RPMI8226 (cell line): ENCODE measurements at regions not wholly inside any gene's neighbourhood (a gene's known extent, or its start where the extent isn't known, plus 50 kb on each side); places are given as distances from the start of the nearest gene placed in this dataset.

Source experiments
- DNase-seq: peaks from one replicate; pipeline ENCODE4 v3.0.0-alpha.2; 2015

- DNase-seq: no peak
Measured at GRCh38 chr3:194973366-194974000, 287.8 kb downstream of the FAM43A start.

GRCh38 chr3:194974468-194975135 is 288.9 kb downstream of the FAM43A start:
- no peak for DNase-seq

- DNase-seq: no peak
Measured at GRCh38 chr3:194976049-194976451, 290.4 kb downstream of the FAM43A start.

GRCh38 chr3:194976874-194977273 is 291.2 kb downstream of the FAM43A start:
- no peak for DNase-seq

- no peak for DNase-seq
Measured at GRCh38 chr3:194977356-194977755, 291.7 kb downstream of the FAM43A start.

GRCh38 chr3:194979173-194979572 is 291.8 kb downstream of the XXYLT1 start:
- DNase-seq: no peak

- no peak for DNase-seq
Measured at GRCh38 chr3:194982472-194982871, 288.5 kb downstream of the XXYLT1 start.

GRCh38 chr3:194983121-194983520 is 287.8 kb downstream of the XXYLT1 start:
- no peak for DNase-seq

GRCh38 chr3:194983620-194984019 is 287.3 kb downstream of the XXYLT1 start:
- no peak for DNase-seq

- no peak for DNase-seq
Measured at GRCh38 chr3:194984066-194984465, 286.9 kb downstream of the XXYLT1 start.

GRCh38 chr3:194984622-194985021 is 286.3 kb downstream of the XXYLT1 start:
- no peak for DNase-seq

- DNase-seq: no peak
Measured at GRCh38 chr3:194985031-194985578, 285.9 kb downstream of the XXYLT1 start.

GRCh38 chr3:194986208-194987043 is 284.5 kb downstream of the XXYLT1 start:
- no peak for DNase-seq

- DNase-seq: no peak
Measured at GRCh38 chr3:194987571-194988494, 283.1 kb downstream of the XXYLT1 start.

- no peak for DNase-seq
Measured at GRCh38 chr3:194988495-194989165, 282.3 kb downstream of the XXYLT1 start.

GRCh38 chr3:194989241-194989640 is 281.7 kb downstream of the XXYLT1 start:
- DNase-seq: no peak

- no peak for DNase-seq
Measured at GRCh38 chr3:194990454-194991337, 280.3 kb downstream of the XXYLT1 start.

GRCh38 chr3:194991338-194991654 is 279.7 kb downstream of the XXYLT1 start:
- DNase-seq: no peak

- no peak for DNase-seq
Measured at GRCh38 chr3:194993896-194994295, 277.1 kb downstream of the XXYLT1 start.

GRCh38 chr3:194994551-194994981 is 276.4 kb downstream of the XXYLT1 start:
- no peak for DNase-seq

GRCh38 chr3:194995334-194995733 is 275.6 kb downstream of the XXYLT1 start:
- DNase-seq: no peak
